ENCODE measurements at regions not wholly inside any gene's neighbourhood (a gene's known extent, or its start where the extent isn't known, plus 50 kb on each side); places are given as distances from the start of the nearest gene placed in this dataset.

GRCh38 chr3:34011171-34012101 lies 213.0 kb downstream of the PDCD6IP start:
- no peak for TF ChIP-seq EZH2phosphoT487 (IDR thresholded peaks at IDR 0.05; ENCODE audit: low read depth)
- TF ChIP-seq, protein P1, sequence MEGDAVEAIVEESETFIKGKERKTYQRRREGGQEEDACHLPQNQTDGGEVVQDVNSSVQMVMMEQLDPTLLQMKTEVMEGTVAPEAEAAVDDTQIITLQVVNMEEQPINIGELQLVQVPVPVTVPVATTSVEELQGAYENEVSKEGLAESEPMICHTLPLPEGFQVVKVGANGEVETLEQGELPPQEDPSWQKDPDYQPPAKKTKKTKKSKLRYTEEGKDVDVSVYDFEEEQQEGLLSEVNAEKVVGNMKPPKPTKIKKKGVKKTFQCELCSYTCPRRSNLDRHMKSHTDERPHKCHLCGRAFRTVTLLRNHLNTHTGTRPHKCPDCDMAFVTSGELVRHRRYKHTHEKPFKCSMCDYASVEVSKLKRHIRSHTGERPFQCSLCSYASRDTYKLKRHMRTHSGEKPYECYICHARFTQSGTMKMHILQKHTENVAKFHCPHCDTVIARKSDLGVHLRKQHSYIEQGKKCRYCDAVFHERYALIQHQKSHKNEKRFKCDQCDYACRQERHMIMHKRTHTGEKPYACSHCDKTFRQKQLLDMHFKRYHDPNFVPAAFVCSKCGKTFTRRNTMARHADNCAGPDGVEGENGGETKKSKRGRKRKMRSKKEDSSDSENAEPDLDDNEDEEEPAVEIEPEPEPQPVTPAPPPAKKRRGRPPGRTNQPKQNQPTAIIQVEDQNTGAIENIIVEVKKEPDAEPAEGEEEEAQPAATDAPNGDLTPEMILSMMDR (IDR thresholded peaks at IDR 0.05; ENCODE audit: low read depth, low read length) = peak; percentile 46
- Histone ChIP-seq H2AFZ (ENCODE audit: low read depth, low read length) (no peak overlapping the region), H3K9ac (ENCODE audit: low read length) (no peak overlapping the region), H3K79me2 (ENCODE audit: low read length) (no peaks in the 10 kb centered on the region), H3K36me3 (replicated peaks; ENCODE audit: low read depth, low read length) (no peaks in the 10 kb centered on the region), H3K4me3 (ENCODE audit: low read length) (no peak overlapping the region), H3K27me3 (ENCODE audit: low read depth, low read length) (no peaks in the 10 kb centered on the region), H3K4me1 (ENCODE audit: low read length) (peaks cover 6% of the 10 kb centered on the region), H3K9me3 (ENCODE audit: insufficient read depth, low read length) (no peaks in the 10 kb centered on the region), H3K4me2 (ENCODE audit: low read length) (no peak overlapping the region), H4K20me1 (ENCODE audit: insufficient read depth, low read length) (no peaks in the 10 kb centered on the region), H3K27ac (ENCODE audit: low read length) (no peak overlapping the region)

- Histone ChIP-seq H3K27me3 (ENCODE audit: low read depth, low read length) (no peaks in the 10 kb centered on the region), H3K4me3 (ENCODE audit: low read length) (no peak overlapping the region), H2AFZ (ENCODE audit: low read depth, low read length) (no peak overlapping the region), H3K9me3 (ENCODE audit: insufficient read depth, low read length) (no peaks in the 10 kb centered on the region), H3K9ac (ENCODE audit: low read length) (no peak overlapping the region), H3K79me2 (ENCODE audit: low read length) (no peaks in the 10 kb centered on the region), H3K27ac (ENCODE audit: low read length) (no peak overlapping the region), H4K20me1 (ENCODE audit: insufficient read depth, low read length) (no peaks in the 10 kb centered on the region), H3K36me3 (replicated peaks; ENCODE audit: low read depth, low read length) (no peaks in the 10 kb centered on the region), H3K4me1 (ENCODE audit: low read length) (no peaks in the 10 kb centered on the region), H3K4me2 (ENCODE audit: low read length) (no peak overlapping the region)
- TF ChIP-seq, protein P1 (IDR thresholded peaks at IDR 0.05; ENCODE audit: low read depth, low read length) = no peak
- no peak for TF ChIP-seq EZH2phosphoT487 (IDR thresholded peaks at IDR 0.05; ENCODE audit: low read depth)
These were observed 213.7 kb downstream of the PDCD6IP start for GRCh38 chr3:34012102-34012461.

GRCh38 chr3:34013818-34014570 lies 215.6 kb downstream of the PDCD6IP start:
- Histone ChIP-seq H3K27me3 (ENCODE audit: low read depth, low read length) (no peaks in the 10 kb centered on the region), H3K9ac (ENCODE audit: low read length) (no peak overlapping the region), H3K9me3 (ENCODE audit: insufficient read depth, low read length) (no peaks in the 10 kb centered on the region), H3K79me2 (ENCODE audit: low read length) (no peaks in the 10 kb centered on the region), H4K20me1 (ENCODE audit: insufficient read depth, low read length) (no peaks in the 10 kb centered on the region), H2AFZ (ENCODE audit: low read depth, low read length) (no peak overlapping the region), H3K4me1 (ENCODE audit: low read length) (no peaks in the 10 kb centered on the region), H3K4me3 (ENCODE audit: low read length) (no peak overlapping the region), H3K4me2 (ENCODE audit: low read length) (no peak overlapping the region), H3K36me3 (replicated peaks; ENCODE audit: low read depth, low read length) (no peaks in the 10 kb centered on the region), H3K27ac (ENCODE audit: low read length) (no peak overlapping the region)
- TF ChIP-seq, protein P1 (IDR thresholded peaks at IDR 0.05; ENCODE audit: low read depth, low read length) = no peak
- TF ChIP-seq EZH2phosphoT487 (IDR thresholded peaks at IDR 0.05; ENCODE audit: low read depth) = no peak
